Activated CD4-positive, alpha-beta T cell treated with anti-CD3 and anti-CD28 coated beads, Interleukin-2, Interleukin-6, amounts not matched to agents 100 ng/mL and 50 ng/mL, durations not matched to agents 16 hours and 8 hours (primary cell): ENCODE measurements at regions not wholly inside any gene's neighbourhood (a gene's known extent, or its start where the extent isn't known, plus 50 kb on each side); places are given as distances from the start of the nearest gene placed in this dataset.

Experiments used
- DNase-seq: peaks from one replicate; pipeline ENCODE4 v3.0.0-alpha.2; 2020

DNA sequence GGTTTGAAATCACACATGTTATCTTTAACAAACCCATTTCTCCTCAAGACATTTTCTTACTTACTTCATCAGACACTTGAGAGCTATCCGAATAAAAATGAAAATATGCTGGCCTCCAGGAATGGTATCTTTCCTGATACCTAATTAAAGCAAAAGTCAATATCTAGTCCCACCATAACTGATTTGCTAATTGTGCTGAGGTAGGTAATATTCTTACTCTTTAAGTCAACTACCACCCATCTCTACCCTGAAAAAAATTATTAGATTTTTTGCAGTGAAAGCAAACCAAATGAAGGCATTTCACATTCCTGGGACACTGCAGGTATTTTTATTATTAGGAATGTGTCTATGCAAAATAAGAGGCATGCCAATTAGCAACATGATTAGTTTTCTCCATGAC lies 175.8 kb downstream of the QDPR start:
- DNase-seq = no peak

- DNase-seq = peak; percentile 24
Observed at GRCh38 chr4:17335371-17335770, 176.5 kb downstream of the QDPR start.

DNA sequence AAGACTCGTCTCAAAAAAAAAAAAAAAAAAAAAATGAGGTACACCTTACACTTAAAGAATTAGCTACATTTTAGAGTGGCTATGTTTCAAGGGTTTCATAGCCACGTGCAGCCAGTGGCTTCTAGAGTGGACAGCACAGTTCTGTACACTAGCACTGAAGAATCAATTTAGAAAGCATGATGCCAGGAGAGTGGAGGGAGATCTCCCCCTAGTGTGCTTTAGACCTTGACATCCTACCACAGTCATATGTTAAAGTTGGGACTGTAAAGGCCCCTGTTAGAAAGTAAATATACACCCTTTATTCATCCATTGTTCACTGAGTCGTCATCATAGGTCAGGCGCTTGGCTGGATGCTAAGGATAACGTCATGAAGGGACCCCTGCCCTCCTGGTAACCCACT lies 179.4 kb downstream of the QDPR start:
- no peak for DNase-seq

GRCh38 chr4:17329046-17329445 lies 182.8 kb downstream of the QDPR start:
- DNase-seq = no peak

- DNase-seq = no peak
Observed at GRCh38 chr4:17328141-17328815, 183.6 kb downstream of the QDPR start.

- DNase-seq = no peak
Observed at GRCh38 chr4:17327591-17327990, 184.3 kb downstream of the QDPR start.

DNA sequence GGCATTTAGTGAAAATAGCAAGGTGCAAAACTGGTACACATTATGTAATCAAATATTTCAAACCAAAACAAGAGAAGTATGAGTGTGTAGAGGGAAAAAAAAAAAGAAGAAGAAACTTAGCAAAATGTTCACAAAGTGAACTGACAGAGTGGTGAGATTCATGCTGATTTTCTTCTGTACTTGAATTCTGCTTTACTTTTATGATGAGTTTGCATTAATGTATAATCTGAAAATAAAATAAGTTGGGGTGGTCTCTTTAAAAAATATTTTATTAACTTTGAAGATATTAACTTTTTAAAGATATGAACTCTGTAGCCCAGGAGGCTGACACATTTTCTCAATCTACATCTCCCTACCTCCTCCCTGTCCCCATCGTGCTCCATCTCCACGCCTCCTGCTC lies 185.1 kb downstream of the QDPR start:
- DNase-seq = no peak

- DNase-seq = no peak
Observed at GRCh38 chr4:17325098-17325497, 186.8 kb downstream of the QDPR start.

GRCh38 chr4:17324386-17324830 lies 187.5 kb downstream of the QDPR start:
- DNase-seq = peak; percentile 52

DNA sequence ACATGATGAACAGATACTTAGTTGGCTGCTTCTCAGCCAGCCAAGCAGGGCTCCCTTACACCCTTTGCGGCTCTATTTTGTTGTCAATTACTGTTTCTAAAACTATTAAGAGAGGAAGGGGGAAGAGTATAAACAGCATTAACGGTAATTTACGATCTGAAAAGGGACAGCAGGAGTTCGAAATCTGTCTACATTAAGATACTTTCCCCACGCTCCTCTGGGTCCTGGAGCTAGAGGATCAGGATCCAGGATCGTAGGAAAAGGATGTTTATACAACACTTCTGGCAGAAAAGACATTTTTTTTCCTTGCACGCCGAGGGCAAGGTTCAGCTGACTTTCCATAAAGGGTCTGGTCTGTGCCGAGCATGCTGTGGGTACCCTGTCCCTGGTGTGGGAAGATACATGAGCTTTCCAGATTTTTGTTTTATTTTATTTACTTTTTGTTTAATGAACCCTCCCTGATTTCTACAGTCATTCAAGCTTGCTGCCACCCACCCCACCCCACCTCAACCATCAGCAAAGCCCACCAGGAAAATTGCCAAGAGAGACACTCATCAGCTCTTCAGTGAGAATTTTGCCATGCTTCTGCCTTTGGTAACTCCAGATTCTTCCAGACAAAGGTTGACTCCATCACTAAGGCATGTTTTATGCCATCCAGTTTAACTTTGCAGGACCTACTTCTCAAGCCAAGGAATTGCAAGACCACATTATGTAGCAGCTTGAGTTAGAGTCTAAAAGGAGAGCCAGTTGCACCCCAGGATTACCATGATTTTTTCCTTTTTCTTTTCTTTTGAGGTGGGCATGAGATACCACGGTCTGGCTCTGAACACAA lies 188.1 kb downstream of the QDPR start:
- no peak for DNase-seq

DNA sequence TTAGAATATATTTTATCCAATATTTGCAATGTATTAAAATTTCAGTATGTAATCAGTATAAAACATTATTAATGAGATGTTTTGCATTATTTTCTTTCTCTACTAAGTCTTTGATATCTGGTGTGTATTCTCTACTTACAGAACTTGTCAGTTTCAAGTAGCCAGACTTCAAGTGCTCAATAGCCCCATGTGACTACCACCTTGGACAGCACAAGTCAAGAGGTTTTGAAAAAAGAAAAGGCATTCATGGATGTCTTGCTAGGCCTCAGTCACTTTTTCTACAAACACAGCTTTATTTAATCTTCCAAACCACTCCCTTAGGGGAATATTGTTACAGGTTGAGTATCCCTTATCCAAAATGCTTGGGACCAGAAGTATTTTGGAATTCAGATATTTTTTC lies 189.4 kb downstream of the QDPR start:
- no peak for DNase-seq

DNA sequence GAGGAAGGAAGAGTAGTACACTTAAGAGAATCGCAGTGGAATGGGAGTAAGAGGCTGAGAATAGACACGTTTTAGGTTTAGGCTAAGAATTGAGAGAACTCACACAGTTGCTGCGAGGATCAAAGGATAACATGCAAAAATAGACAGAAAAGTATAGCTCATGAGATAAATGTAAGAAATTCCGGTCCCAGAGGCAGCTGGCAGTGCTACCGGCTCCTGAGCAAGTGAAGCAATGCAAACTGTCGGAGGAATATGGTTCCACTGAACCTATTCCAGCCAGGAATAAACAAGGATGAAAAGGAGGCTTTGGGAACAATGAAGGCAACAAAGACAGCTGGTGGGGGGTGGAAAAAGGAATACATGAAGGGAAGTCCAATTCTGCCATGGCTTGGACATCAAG lies 191.8 kb downstream of the QDPR start:
- DNase-seq = no peak

- DNase-seq = no peak
Observed at GRCh38 chr4:17317526-17317925, 194.4 kb downstream of the QDPR start.

GRCh38 chr4:17316566-17316965 lies 195.3 kb downstream of the QDPR start:
- DNase-seq = no peak

- no peak for DNase-seq
Observed at GRCh38 chr4:17315459-17315858, 196.4 kb downstream of the QDPR start.

DNA sequence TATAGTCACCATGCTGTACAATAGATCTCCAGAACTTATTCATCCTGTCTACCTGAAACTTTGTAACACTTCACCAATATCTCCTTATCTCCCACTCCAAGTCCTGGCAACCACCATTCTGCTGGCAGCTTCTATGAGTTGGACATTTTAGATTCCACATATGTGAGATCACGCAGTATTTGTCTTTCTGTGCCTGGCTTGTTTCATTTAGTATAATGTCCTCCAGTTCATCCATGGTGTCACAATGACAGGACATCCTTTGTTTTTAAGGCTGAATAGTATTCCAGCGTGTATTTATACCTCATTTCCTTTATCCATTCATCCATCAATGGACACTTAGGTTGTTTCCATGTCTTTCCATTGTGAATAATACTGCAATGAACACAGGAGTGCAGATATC lies 198.7 kb downstream of the QDPR start:
- DNase-seq = no peak

- DNase-seq = no peak
Observed at GRCh38 chr4:17310269-17310652, 201.6 kb downstream of the QDPR start.

DNA sequence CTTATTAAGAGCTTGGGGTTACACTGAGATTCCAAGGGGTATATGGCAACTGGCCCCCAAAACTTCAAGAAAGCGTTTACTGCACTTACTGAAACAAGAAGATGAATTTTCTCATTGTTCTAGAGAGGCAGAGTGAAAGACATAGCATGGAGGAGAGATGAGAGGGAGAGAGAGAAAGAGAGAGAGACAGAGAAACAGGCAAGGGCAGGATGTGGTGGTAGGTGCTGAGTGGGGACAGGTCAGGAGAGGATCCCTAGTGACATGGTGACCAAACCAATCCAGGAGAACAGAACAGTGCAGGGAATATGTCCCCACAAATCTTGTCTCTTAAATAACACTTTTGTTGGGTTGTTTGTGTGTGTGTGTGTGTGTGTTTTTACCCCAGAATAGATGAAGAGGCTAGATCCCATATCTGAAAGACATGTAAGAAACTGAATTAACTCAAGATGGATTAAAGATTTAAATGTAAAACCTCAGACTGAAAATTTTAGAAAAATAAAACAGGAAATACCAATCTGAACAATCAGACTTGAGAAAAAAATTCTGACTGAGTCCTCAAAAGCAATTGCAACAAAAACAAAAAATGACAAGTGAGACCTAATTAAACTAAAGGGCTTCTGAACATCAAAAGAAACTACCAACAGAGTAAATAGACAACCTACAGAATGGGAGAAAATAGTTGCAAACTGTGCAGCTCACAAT lies 202.2 kb downstream of the QDPR start:
- no peak for DNase-seq

DNA sequence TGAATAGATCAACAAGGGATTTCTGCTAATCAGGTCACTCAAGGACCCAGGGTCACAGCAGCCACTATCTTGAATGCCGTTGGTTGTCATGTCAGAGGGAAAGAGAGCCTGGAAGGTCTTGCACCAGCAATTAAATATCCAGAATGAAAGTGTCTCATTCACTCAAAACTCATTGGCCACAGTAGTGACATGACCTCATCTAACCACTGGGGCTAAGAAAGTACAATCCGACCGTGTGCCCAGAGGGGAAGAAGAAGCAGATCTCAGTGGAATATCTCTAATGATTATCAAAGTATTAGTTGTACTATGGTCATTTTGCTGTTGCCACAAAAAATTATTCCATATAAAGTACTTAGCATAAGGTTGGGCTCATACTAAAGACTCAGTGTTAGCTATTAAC lies 210.0 kb downstream of the QDPR start:
- no peak for DNase-seq

- no peak for DNase-seq
Observed at GRCh38 chr4:17301266-17301665, 210.6 kb downstream of the QDPR start.

DNA sequence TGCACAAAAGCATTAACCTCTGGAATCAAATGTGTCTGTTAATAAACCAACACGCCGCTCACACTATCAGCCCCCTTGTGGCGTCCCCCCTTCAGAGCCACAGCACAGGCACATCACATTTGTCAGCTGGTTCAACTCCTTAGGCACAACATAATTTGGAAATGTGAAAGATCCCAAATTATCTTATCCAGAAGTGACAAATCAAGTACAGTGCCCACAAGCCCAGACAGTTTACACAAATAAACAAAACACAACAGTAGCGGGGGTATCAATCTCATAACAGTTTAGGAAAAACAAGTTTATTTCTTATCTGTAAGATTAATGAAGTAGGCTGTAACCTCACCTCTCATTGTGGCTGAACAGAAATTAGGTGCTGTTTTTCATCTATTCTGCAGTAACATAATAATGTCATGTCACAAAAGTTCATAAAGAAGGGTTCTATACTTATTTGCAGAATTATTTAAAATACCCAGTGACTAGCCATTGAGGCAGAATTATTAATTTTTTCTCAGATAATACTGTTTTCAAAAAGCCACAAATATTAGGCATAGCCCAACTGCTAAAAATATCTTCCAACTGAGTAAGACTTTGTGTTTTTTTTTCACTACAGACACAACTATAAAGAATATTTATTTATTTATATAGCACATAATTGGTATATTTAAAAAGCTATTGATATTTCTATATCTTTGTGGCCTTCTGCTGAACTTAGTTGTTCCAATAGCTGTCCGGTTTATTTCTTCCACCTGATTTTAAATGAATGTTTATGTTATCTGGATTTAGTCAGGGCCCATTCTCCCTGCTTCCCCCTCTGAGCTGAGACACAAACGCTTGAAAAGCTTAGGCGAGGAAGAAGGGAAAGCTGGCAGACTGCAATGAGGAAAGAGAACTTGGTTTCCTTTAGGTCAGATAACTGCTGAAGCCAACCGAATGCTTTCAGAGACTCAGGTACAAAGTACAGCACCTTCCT lies 214.7 kb downstream of the QDPR start:
- no peak for DNase-seq

DNA sequence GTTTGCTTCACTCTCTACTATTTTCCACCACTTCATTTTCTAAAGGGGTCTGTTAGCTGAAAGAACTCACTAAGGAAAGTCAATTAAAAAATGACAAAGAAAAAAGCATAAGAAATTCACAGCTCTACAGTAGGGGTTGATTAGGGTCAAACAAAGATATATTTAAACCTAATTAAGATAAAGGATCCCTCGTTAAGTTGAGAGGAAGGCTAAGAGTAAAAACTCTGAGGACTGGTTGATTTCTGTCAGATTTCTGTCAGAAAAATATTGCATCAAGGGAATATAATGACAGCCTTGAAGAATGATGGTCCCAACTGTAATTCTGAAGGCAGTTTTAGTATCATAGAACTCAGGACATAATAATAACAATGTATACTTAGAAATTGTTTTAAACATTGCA lies 218.0 kb downstream of the QDPR start:
- no peak for DNase-seq

GRCh38 chr4:17288151-17288550 lies 223.7 kb downstream of the QDPR start:
- DNase-seq = no peak
